ENCODE measurements at regions not wholly inside any gene's neighbourhood (a gene's known extent, or its start where the extent isn't known, plus 50 kb on each side); places are given as distances from the start of the nearest gene placed in this dataset.

GRCh38 chr4:189592890-189593289 is 347.8 kb upstream of the FRG1 start:
- TF ChIP-seq CTCF (IDR thresholded peaks at IDR 0.05) (no peak), POLR2AphosphoS5 (IDR thresholded peaks at IDR 0.05; ENCODE audit: low read depth, low read length) (no peak), TCF7L2 (IDR thresholded peaks at IDR 0.05; ENCODE audit: low read depth, low read length) (no peak)
- TF ChIP-seq, protein P1, sequence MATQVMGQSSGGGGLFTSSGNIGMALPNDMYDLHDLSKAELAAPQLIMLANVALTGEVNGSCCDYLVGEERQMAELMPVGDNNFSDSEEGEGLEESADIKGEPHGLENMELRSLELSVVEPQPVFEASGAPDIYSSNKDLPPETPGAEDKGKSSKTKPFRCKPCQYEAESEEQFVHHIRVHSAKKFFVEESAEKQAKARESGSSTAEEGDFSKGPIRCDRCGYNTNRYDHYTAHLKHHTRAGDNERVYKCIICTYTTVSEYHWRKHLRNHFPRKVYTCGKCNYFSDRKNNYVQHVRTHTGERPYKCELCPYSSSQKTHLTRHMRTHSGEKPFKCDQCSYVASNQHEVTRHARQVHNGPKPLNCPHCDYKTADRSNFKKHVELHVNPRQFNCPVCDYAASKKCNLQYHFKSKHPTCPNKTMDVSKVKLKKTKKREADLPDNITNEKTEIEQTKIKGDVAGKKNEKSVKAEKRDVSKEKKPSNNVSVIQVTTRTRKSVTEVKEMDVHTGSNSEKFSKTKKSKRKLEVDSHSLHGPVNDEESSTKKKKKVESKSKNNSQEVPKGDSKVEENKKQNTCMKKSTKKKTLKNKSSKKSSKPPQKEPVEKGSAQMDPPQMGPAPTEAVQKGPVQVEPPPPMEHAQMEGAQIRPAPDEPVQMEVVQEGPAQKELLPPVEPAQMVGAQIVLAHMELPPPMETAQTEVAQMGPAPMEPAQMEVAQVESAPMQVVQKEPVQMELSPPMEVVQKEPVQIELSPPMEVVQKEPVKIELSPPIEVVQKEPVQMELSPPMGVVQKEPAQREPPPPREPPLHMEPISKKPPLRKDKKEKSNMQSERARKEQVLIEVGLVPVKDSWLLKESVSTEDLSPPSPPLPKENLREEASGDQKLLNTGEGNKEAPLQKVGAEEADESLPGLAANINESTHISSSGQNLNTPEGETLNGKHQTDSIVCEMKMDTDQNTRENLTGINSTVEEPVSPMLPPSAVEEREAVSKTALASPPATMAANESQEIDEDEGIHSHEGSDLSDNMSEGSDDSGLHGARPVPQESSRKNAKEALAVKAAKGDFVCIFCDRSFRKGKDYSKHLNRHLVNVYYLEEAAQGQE (IDR thresholded peaks at IDR 0.05; ENCODE audit: insufficient read depth in 1 of 2, low read depth in 2 of 2, low read length in 1 of 2): no peak
